IMR-90 (cell line): ENCODE measurements at regions not wholly inside any gene's neighbourhood (a gene's known extent, or its start where the extent isn't known, plus 50 kb on each side); places are given as distances from the start of the nearest gene placed in this dataset.

ENCODE experiments used
- ATAC-seq: fragments of 200-7000 bp; cut with Tn5 transposase; 2 replicates; pipeline ENCODE4 v1.9.1; 2020; ENCODE audit warnings: low read depth, mild to moderate bottlenecking, moderate library complexity
- BruUV-seq: library from RNA; stranded (reverse); fragments of 400-500 nt; replicated peaks from 2 replicates; lab custom pipeline; 2021; lab: Mats Ljungman, UMichigan
- CTCF ChIA-PET: fragments of 300-600 bp; formaldehyde crosslinking; extraction: SDS; loops from one replicate; lab custom pipeline; 2021; ENCODE audit warnings: antibody characterized with exemption; lab: Yijun Ruan, JAX
- POLR2A ChIA-PET: fragments of 300-600 bp; sonication (Branson Sonifier 250); formaldehyde crosslinking; loops from one replicate; lab custom pipeline; 2022; ENCODE audit warnings: antibody characterized with exemption; ENCODE audit not compliant: unreplicated experiment; lab: Charles Lee
- DNase-seq: peaks from one replicate; pipeline ENCODE4 v3.0.0; 2013
- H2AFZ ChIP-seq: replicated peaks from 2 replicates; pipeline ENCODE3; 2013; ENCODE audit warnings: low read length, mild to moderate bottlenecking; ENCODE audit not compliant: poor library complexity
- H2AK5ac ChIP-seq: 2 replicates; pipeline ENCODE4 v1.6.1; 2013; ENCODE audit warnings: low read depth, low read length, inconsistent platforms
- H2AK9ac ChIP-seq: replicated peaks from 2 replicates; pipeline ENCODE3; 2013; ENCODE audit warnings: mild to moderate bottlenecking, low read depth, low read length, moderate library complexity; ENCODE audit not compliant: poor library complexity
- H2BK120ac ChIP-seq: 2 replicates; pipeline ENCODE4 v1.6.1; 2013; ENCODE audit warnings: low read depth, low read length, inconsistent platforms
- H2BK15ac ChIP-seq: 3 replicates; pipeline ENCODE4 v1.6.1; 2013; ENCODE audit warnings: low read depth, low read length, inconsistent platforms
- H2BK20ac ChIP-seq: 2 replicates; pipeline ENCODE4 v1.6.1; 2013; ENCODE audit warnings: low read depth, mild to moderate bottlenecking, inconsistent platforms, low read length, moderate library complexity
- H2BK5ac ChIP-seq: 2 replicates; pipeline ENCODE4 v1.6.1; 2013; ENCODE audit warnings: mild to moderate bottlenecking, low read depth, low read length, inconsistent platforms; ENCODE audit not compliant: poor library complexity, severe bottlenecking
- H3K14ac ChIP-seq: replicated peaks from 2 replicates; pipeline ENCODE4 v1.6.1; 2013; ENCODE audit warnings: low read depth, low read length, inconsistent platforms
- H3K18ac ChIP-seq: 2 replicates; pipeline ENCODE4 v1.6.1; 2013; ENCODE audit warnings: low read depth, low read length, control low read depth
- H3K23ac ChIP-seq: 2 replicates; pipeline ENCODE4 v1.6.1; 2013; ENCODE audit warnings: low read depth, low read length, inconsistent platforms
- H3K27ac ChIP-seq: 2 replicates; pipeline ENCODE4 v1.5.1; 2013; ENCODE audit warnings: mild to moderate bottlenecking, control low read depth, low read length; ENCODE audit not compliant: insufficient read depth
- H3K27me3 ChIP-seq: 2 replicates; pipeline ENCODE4 v1.6.1; 2013; ENCODE audit warnings: low read length; ENCODE audit not compliant: control insufficient read depth, insufficient read depth
- H3K36me3 ChIP-seq: 2 replicates; pipeline ENCODE4 v1.6.1; 2013; ENCODE audit warnings: low read length, mixed read lengths; ENCODE audit not compliant: control insufficient read depth, insufficient read depth
- H3K4ac ChIP-seq: 2 replicates; pipeline ENCODE4 v1.6.1; 2013; ENCODE audit warnings: low read depth, low read length, inconsistent platforms
- H3K4me1 ChIP-seq: 2 replicates; pipeline ENCODE4 v1.6.1; 2013; ENCODE audit warnings: low read length, mixed read lengths; ENCODE audit not compliant: control insufficient read depth, insufficient read depth
- H3K4me2 ChIP-seq: 2 replicates; pipeline ENCODE4 v1.6.1; 2013; ENCODE audit warnings: low read depth, mild to moderate bottlenecking, control low read depth, low read length, moderate library complexity
- H3K4me3 ChIP-seq: 2 replicates; pipeline ENCODE4 v1.5.1; 2013; ENCODE audit warnings: low read depth, mild to moderate bottlenecking, control low read depth, low read length, moderate library complexity; ENCODE audit not compliant: insufficient read depth
- H3K56ac ChIP-seq: 2 replicates; pipeline ENCODE4 v1.6.1; 2013; ENCODE audit warnings: low read length, inconsistent platforms; ENCODE audit not compliant: insufficient read depth; ENCODE audit errors: extremely low read depth
- H3K79me1 ChIP-seq, 2 experiments: 2 replicates each; pipeline ENCODE4 v1.6.1; 2013; ENCODE audit warnings: low read length in 2 of 2, inconsistent platforms in 1 of 2, low read depth in 1 of 2
- H3K9ac ChIP-seq: 2 replicates; pipeline ENCODE4 v1.6.1; 2013; ENCODE audit warnings: low read depth, low read length, control low read depth
- H3K9me1 ChIP-seq: 2 replicates; pipeline ENCODE4 v1.6.1; 2013; ENCODE audit warnings: low read length, inconsistent platforms; ENCODE audit not compliant: insufficient read depth
- H3K9me3 ChIP-seq: 2 replicates; pipeline ENCODE4 v1.6.1; 2013; ENCODE audit warnings: low read length; ENCODE audit not compliant: control insufficient read depth, insufficient read depth
- H4K20me1 ChIP-seq: 2 replicates; pipeline ENCODE4 v1.6.1; 2013; ENCODE audit warnings: low read length, inconsistent platforms; ENCODE audit not compliant: insufficient read depth
- H4K5ac ChIP-seq: 2 replicates; pipeline ENCODE4 v1.6.1; 2013; ENCODE audit warnings: mild to moderate bottlenecking, low read depth, low read length, control low read depth
- H4K8ac ChIP-seq, 2 experiments: 2 replicates each; pipeline ENCODE4 v1.6.1; 2013; ENCODE audit warnings: low read depth in 2 of 2, low read length in 2 of 2, control low read depth in 1 of 2, inconsistent platforms in 1 of 2
- H4K91ac ChIP-seq: 2 replicates; pipeline ENCODE4 v1.6.1; 2013; ENCODE audit warnings: low read depth, low read length, inconsistent platforms; ENCODE audit not compliant: insufficient read depth
- BHLHE40 ChIP-seq: fragments of 150-350 bp; IDR thresholded peaks from 2 replicates; pipeline ENCODE4 v1.6.1; 2016; ENCODE audit warnings: mild to moderate bottlenecking, low read depth, low read length
- CEBPB ChIP-seq: IDR thresholded peaks from 2 replicates; pipeline ENCODE4 v1.6.1; 2012; ENCODE audit warnings: low read depth, low read length, improper control_type of control experiment
- FOS ChIP-seq: fragments of 150-350 bp; IDR thresholded peaks from 2 replicates; pipeline ENCODE4 v1.6.1; 2016; ENCODE audit warnings: low read depth, low read length
- MAZ ChIP-seq: IDR thresholded peaks from 2 replicates; pipeline ENCODE4 v1.6.1; 2012; ENCODE audit warnings: low read depth, mild to moderate bottlenecking, low read length, improper control_type of control experiment, moderate library complexity, borderline replicate concordance
- MXI1 ChIP-seq: IDR thresholded peaks from 2 replicates; pipeline ENCODE4 v1.6.1; 2012; ENCODE audit warnings: low read depth, mild to moderate bottlenecking, low read length, moderate library complexity, borderline replicate concordance
- POLR2A ChIP-seq: IDR thresholded peaks from 2 replicates; pipeline ENCODE4 v1.6.1; 2012; ENCODE audit warnings: mild to moderate bottlenecking, low read depth, low read length
- RCOR1 ChIP-seq: IDR thresholded peaks from 2 replicates; pipeline ENCODE4 v1.6.1; 2012; ENCODE audit warnings: mild to moderate bottlenecking, low read length, improper control_type of control experiment; ENCODE audit not compliant: insufficient replicate concordance
- RFX5 ChIP-seq: IDR thresholded peaks from 2 replicates; pipeline ENCODE4 v1.8.0; 2012; ENCODE audit warnings: low read depth, mild to moderate bottlenecking, low read length, moderate library complexity
- SMC3 ChIP-seq: fragments of 150-350 bp; IDR thresholded peaks from 2 replicates; pipeline ENCODE4 v1.6.1; 2016; ENCODE audit warnings: low read depth, mild to moderate bottlenecking, antibody characterized with exemption, low read length, moderate library complexity
- WGBS, 2 experiments: methylation state at CpG; one replicate each; pipeline versions ENCODE4 v1.1.5 to v1.1.7; 2013; ENCODE audit warnings: missing lambda C conversion rate in 2 of 2; ENCODE audit not compliant: insufficient read length in 1 of 2; ENCODE audit errors: extremely low coverage in 2 of 2; 5-methylcytosine and 5-hydroxymethylcytosine counted together
- dilution Hi-C: fragments of 300-500 bp; cut with HindIII; formaldehyde crosslinking; loops from one replicate; pipeline ENCODE4 v1.14.3; 2018; ENCODE audit warnings: low sequenced_read_pairs; ENCODE audit not compliant: unreplicated experiment
- in situ Hi-C: fragments of 300-500 bp; cut with MboI; formaldehyde crosslinking; loops from 3 replicates; pipeline ENCODE4 v1.14.3; 2019; ENCODE audit warnings: low sequenced_read_pairs, inconsistent platforms, mixed read lengths
- intact Hi-C: fragments of 100-400 bp; cut with micrococcal nuclease; formaldehyde crosslinking; loops from 2 replicates; pipeline ENCODE4 v1.10.0; 2022

DNA sequence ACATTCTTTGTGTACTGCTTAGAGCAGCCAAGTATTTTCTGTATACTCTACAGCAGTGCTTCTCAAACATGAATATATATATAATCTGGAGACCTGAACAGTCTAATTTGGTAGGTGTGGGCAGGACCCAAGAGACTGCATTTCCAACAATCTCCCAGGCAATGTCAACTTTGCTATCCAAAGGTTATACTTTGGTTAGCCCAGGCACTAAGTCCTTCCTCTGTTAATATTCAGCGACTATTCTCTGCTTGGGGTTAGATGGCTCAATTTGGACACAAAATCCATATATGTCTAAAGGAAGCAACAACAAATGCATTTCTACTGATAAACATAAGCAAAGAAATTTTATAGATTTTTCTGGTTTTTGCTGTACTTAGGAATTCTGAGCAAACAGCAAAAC, 480.0 kb upstream of the RPS6KA3 start:
- Histone ChIP-seq H3K9me1 (no peaks in the 10 kb centered on the region), H3K14ac (no peak overlapping the region), H3K18ac (no peak overlapping the region), H2BK15ac (no peak overlapping the region), H3K4me1 (no peaks in the 10 kb centered on the region), H3K4me2 (no peak overlapping the region), H3K36me3 (no peaks in the 10 kb centered on the region), H3K23ac (no peak overlapping the region), H3K4ac (no peak overlapping the region), H2AFZ (no peak overlapping the region), H3K27me3 (no peaks in the 10 kb centered on the region), H2AK5ac (no peak overlapping the region), H4K8ac (no peak overlapping the region), H2BK5ac (no peak overlapping the region), H3K27ac (no peak overlapping the region), H4K5ac (no peak overlapping the region), H2BK20ac (no peak overlapping the region), H2AK9ac (no peak overlapping the region), H3K9me3 (no peaks in the 10 kb centered on the region), H3K79me1 (no peaks in the 10 kb centered on the region), H3K56ac (no peak overlapping the region), H3K9ac (no peak overlapping the region), H4K91ac (no peak overlapping the region), H3K4me3 (no peak overlapping the region), H4K20me1 (no peaks in the 10 kb centered on the region), H2BK120ac (no peak overlapping the region)
- dilution Hi-C loops (no loop called here), intact Hi-C loops (no loop called here), in situ Hi-C loops (no loop called here)
- ATAC-seq = no peak
- TF ChIP-seq POLR2A = no peak
- TF ChIP-seq CEBPB = no peak
- TF ChIP-seq RCOR1 = no peak
- no peak for TF ChIP-seq BHLHE40
- no peak for TF ChIP-seq MAZ
- no peak for TF ChIP-seq MXI1
- no peak for TF ChIP-seq SMC3
- TF ChIP-seq RFX5 = no peak
- no peak for TF ChIP-seq FOS
- ChIA-PET CTCF (no interaction called here), POLR2A (no interaction called here)
- no CpG with 5 or more reads among the region's 1 CpG for WGBS, 2 experiments
- BruUV-seq = no TSS peak
- no peak for DNase-seq
